Activated CD4-positive, alpha-beta T cell treated with anti-CD3 and anti-CD28 coated beads, Interleukin-2, amount 10 ng/mL, durations not matched to agents 24 days and 14 days (primary cell): ENCODE measurements at regions not wholly inside any gene's neighbourhood (a gene's known extent, or its start where the extent isn't known, plus 50 kb on each side); places are given as distances from the start of the nearest gene placed in this dataset.

ENCODE experiments used
- DNase-seq: peaks from one replicate; pipeline ENCODE4 v3.0.0; 2022
- H3K27ac Mint-ChIP-seq: one replicate; pipeline ENCODE4 v1.8.0; 2022; ENCODE audit warnings: mild to moderate bottlenecking, mixed read lengths
- H3K27me3 Mint-ChIP-seq: one replicate; pipeline ENCODE4 v1.8.0; 2022; ENCODE audit warnings: mixed read lengths
- H3K36me3 Mint-ChIP-seq: one replicate; pipeline ENCODE4 v1.8.0; 2022; ENCODE audit warnings: low read depth, mild to moderate bottlenecking, mixed read lengths
- H3K4me1 Mint-ChIP-seq: one replicate; pipeline ENCODE4 v1.8.0; 2021; ENCODE audit warnings: mixed read lengths
- H3K4me3 Mint-ChIP-seq: one replicate; pipeline ENCODE4 v1.8.0; 2022; ENCODE audit warnings: mild to moderate bottlenecking, moderate library complexity, mixed read lengths
- H3K9me3 Mint-ChIP-seq: one replicate; pipeline ENCODE4 v1.8.0; 2021; ENCODE audit warnings: mixed read lengths
- intact Hi-C: fragments of 100-400 bp; cut with micrococcal nuclease; formaldehyde crosslinking; loops from one replicate; pipeline ENCODE4 v1.15.1; 2023

DNA sequence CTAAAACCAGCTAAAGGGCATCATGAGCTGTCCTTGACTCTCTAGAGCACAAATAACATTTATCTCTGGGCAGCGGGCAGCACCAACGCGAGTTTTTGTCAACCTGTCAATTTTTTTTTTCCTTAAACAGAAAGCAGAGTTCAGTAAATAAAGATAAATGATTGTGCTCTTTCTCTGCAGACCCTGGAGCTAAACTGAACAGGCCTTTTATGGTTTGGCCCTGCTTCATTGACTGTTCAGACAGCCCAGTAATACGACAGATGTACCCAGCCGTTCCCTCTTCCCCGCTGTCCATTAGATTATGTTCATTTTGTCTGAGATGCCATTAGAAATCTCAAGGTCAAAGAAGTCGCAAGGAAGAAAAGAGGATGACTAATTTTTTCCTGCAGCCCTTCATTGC lies 280.5 kb upstream of the PIK3C3 start:
- Mint-ChIP-seq H3K4me3 (no peak overlapping the region), H3K9me3 (no peaks in the 10 kb centered on the region), H3K27ac (no peak overlapping the region), H3K27me3 (no peaks in the 10 kb centered on the region), H3K4me1 (no peaks in the 10 kb centered on the region), H3K36me3 (no peaks in the 10 kb centered on the region)
- intact Hi-C loops = no loop called here
- no peak for DNase-seq

DNA sequence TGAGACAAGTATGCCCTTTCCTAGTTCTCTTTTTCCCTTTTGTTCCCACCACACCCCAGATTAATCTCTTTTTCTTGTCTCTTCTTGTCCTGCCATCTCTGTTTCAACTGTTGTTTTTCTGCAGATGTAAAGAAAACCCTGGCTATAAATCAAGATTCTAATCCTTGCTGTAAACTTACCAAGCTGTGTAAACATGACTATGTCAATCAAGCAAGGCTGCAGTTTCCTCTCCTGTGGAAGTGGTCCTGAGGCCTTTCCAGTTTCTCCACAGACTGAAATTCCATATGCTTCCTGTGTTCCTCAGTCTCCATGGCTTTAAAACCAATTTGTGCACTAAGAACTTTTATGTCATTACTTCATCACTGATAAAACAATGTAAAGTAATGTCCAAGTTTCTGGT lies 288.8 kb upstream of the PIK3C3 start:
- no peaks in the 10 kb centered on the region for H3K9me3 Mint-ChIP-seq
- DNase-seq = no peak
- H3K27me3 Mint-ChIP-seq = no peaks in the 10 kb centered on the region
- H3K4me1 Mint-ChIP-seq = no peaks in the 10 kb centered on the region
- H3K4me3 Mint-ChIP-seq = no peak overlapping the region
- H3K36me3 Mint-ChIP-seq = no peaks in the 10 kb centered on the region
- intact Hi-C loops = no loop called here
- H3K27ac Mint-ChIP-seq = no peak overlapping the region

DNA sequence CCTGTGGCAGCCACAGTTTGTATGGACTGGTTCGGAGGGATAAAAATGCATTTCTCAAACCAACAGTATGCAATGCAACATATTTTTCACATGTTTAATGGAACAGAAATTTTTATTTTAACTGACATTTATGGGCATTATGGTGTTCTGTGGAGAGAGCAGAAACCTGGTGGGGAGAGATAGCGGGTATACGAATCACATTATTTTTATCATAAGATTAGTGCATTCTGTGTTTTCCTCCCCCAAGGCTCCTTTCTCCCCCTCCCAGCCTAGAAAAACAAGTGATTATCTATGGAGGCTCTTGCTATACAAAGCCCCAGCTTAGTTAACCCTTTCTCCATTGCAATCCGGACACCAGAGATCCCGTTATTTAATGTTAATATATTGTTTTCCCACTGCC lies 289.8 kb upstream of the PIK3C3 start:
- H3K27ac Mint-ChIP-seq = no peak overlapping the region
- no peak for DNase-seq
- H3K4me1 Mint-ChIP-seq = no peaks in the 10 kb centered on the region
- H3K4me3 Mint-ChIP-seq = no peak overlapping the region
- intact Hi-C loops = no loop called here
- no peaks in the 10 kb centered on the region for H3K27me3 Mint-ChIP-seq
- H3K36me3 Mint-ChIP-seq = no peaks in the 10 kb centered on the region
- H3K9me3 Mint-ChIP-seq = no peaks in the 10 kb centered on the region

DNA sequence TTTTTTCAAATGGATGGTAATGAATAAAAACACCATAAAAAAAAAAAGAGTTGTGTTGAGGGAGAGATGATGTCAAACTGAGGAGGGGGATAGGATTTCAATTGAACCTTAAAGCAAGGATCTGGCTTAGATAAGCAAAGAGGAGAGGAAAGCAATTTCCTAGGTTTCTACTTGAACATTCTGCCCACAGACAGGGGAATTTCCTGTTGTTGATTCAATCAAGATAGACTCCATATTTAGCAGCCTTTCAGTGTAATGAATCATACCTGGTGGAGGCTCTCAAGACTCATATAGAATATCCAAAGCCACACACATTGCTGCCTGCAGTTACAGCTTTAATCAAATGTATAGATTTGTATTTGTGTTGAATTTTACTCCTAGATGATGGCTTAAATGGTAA lies 294.4 kb upstream of the PIK3C3 start:
- Mint-ChIP-seq H3K27ac (no peak overlapping the region), H3K4me1 (no peaks in the 10 kb centered on the region), H3K9me3 (no peaks in the 10 kb centered on the region), H3K36me3 (no peaks in the 10 kb centered on the region), H3K27me3 (no peaks in the 10 kb centered on the region), H3K4me3 (no peak overlapping the region)
- intact Hi-C loops = no loop called here
- DNase-seq = no peak

DNA sequence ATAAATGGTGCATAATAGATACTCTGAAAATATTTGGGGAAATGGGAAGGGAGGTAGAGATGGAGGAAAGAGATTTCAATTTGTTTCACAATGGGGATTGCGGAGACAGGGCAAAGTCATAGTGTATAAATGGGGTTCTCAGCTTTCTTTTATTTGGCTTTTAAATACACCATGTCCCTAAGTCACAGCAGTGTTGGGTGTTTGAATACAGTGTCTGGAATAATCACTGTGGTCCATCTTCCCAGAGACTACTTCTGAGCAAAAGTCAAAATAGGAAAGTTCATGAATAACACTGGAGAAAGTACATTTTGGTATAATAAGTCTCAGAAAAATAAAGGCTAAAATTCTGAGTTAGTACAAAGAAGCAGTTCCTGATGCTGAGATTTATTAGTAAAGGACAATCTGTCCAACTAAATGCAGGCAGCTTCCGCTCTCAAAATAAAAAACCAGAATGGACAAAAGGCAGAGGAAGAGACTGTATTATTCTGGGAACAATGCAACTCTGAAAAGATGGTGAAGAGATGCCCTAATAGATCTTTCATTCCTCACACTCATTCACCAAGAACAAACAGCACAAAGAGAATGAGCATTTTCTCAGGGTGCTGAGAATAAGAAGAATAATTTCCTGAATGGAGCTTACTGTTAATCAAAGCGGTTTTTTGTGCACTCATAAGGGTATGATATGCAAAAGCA lies 295.4 kb upstream of the PIK3C3 start:
- intact Hi-C loops = no loop called here
- Mint-ChIP-seq H3K4me3 (no peak overlapping the region), H3K4me1 (no peaks in the 10 kb centered on the region), H3K27ac (no peak overlapping the region), H3K36me3 (no peaks in the 10 kb centered on the region), H3K27me3 (no peaks in the 10 kb centered on the region), H3K9me3 (no peaks in the 10 kb centered on the region)
- DNase-seq = no peak

DNA sequence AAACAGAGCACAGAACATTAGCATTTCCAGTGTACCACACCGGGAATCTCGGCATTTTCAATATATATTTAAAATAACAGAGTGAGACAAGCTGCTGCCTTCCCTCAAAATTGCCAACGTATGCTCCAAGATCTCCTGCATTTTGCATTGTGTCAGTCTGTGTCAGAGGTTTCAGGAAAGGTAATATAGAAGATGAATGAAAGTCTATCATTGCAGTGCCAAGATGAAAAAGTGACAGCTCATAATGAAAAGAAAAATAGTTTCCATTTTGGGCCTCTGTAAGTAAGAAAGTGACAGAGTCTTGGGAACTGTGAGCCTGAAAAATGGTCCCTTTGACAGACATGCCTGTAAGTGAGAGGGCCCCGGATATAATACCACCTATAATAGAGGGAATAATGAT lies 297.8 kb upstream of the PIK3C3 start:
- Mint-ChIP-seq H3K27me3 (no peaks in the 10 kb centered on the region), H3K27ac (no peak overlapping the region), H3K4me3 (no peak overlapping the region), H3K9me3 (no peaks in the 10 kb centered on the region), H3K4me1 (no peaks in the 10 kb centered on the region), H3K36me3 (no peaks in the 10 kb centered on the region)
- no peak for DNase-seq
- intact Hi-C loops = no loop called here

DNA sequence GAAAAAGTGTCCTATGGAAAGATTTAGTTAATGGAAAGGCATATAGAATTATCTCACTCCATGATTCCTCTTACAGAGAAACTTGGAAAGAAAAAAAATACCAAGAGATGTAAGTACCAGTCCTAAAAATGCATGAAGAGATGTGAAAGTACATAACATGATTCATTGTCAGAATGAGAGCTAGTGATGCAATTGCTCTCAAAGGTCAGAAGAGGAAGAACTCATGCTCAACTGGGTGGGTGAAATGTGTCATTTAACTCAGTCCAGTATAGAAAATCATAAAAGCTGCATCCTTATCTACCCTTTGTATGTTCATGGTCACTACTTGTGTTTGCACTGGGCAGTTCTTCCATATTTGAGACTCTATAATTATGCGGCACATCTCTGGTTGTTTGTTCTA lies 300.0 kb upstream of the PIK3C3 start:
- Mint-ChIP-seq H3K36me3 (no peaks in the 10 kb centered on the region), H3K27ac (no peak overlapping the region), H3K27me3 (no peaks in the 10 kb centered on the region), H3K4me3 (no peak overlapping the region), H3K4me1 (no peaks in the 10 kb centered on the region), H3K9me3 (no peaks in the 10 kb centered on the region)
- intact Hi-C loops = no loop called here
- DNase-seq = no peak

DNA sequence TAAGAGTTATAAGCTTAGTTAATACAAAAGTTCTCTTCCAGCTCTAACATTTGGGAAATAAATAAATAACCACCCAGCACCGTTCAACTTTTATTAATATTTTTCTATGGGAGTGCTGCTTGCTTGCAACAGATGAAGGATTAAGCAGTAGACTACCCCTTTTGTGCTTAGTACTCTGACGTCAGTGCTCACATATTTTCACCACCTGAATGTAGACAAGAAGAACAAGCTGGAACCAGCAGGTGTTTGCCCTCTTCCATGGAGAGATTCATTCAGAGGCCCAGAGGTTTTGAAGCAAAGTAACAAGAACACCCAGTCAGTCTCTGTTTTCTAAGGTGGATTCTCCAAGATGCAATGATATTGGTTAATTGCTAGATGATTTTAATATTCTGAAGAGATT lies 307.1 kb upstream of the PIK3C3 start:
- Mint-ChIP-seq H3K27me3 (no peaks in the 10 kb centered on the region), H3K4me3 (no peak overlapping the region), H3K9me3 (no peaks in the 10 kb centered on the region), H3K27ac (no peak overlapping the region), H3K36me3 (no peaks in the 10 kb centered on the region), H3K4me1 (no peaks in the 10 kb centered on the region)
- DNase-seq = no peak
- intact Hi-C loops = no loop called here

DNA sequence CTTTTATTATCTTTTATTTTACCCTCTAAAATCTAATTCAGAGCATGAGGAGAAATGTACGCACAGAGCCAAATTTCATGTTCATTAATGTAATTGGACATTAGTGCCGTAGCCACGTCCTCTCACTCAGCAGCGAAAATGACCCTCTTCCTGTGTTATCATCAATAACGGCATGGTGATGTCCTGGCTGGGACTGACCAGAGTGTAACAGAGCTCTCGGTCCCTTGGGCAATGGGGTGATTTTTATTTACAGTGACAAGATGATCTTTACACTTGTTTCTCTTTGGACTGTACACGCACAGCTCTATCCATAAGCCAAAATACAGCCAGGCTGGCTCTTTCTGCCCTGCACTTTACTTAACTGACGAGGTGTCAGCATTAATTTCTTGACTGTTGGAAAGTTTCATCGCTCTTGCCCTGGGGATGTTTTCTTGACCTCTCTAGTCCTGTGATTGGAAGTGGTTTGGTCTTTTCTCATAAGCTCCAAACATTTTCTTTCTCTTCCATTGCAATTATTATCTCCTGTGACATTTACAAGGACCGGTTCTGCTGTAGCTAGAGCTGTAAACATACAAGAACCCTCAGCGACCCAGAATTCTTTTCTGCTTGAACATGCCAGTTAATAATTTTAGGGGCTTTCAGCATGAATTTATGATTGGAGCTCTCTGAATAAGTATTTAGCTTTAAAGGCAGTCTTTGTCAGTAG lies 308.0 kb upstream of the PIK3C3 start:
- Mint-ChIP-seq H3K4me3 (no peak overlapping the region), H3K27ac (no peak overlapping the region), H3K4me1 (no peaks in the 10 kb centered on the region), H3K9me3 (no peaks in the 10 kb centered on the region), H3K36me3 (no peaks in the 10 kb centered on the region), H3K27me3 (no peaks in the 10 kb centered on the region)
- intact Hi-C loops = no loop called here
- no peak for DNase-seq

DNA sequence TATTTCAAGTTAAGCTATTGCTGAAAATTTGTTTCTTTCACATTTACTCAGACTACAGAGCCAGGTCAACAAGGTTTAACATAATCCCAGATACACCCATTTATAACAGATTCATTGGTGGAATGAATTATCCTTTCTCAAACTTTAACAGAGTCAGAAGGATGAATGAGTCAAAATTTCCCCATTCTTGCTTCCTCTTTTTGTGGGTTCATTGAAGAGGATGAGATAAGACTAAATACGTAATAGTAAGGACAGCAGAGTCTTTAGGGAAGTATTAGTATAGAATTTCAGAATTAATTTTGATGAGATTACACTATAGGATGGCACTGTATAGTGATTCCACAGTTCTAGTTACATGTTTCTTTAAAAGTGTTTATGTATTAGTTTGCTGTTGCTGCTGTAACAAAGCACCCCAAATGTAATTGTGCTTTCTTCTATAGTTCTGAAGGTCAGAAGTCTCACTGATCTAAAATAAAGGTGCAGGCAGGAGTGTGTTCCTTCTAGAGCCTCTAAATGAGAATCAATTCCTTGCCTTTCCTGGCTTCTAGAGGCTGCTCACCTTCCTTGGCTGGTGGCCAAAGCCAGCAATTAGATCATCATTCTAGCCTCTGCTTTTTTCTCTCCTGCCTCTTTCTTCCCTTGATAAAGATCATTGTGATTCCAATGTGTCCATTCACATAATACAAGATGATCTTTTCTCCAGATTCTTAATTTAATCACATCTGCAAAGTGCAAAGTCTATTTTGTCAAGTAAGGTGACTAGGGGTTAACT lies 309.3 kb upstream of the PIK3C3 start:
- H3K4me1 Mint-ChIP-seq = no peaks in the 10 kb centered on the region
- H3K36me3 Mint-ChIP-seq = no peaks in the 10 kb centered on the region
- DNase-seq = no peak
- no peaks in the 10 kb centered on the region for H3K9me3 Mint-ChIP-seq
- intact Hi-C loops = no loop called here
- H3K27me3 Mint-ChIP-seq = no peaks in the 10 kb centered on the region
- no peak overlapping the region for H3K4me3 Mint-ChIP-seq
- no peak overlapping the region for H3K27ac Mint-ChIP-seq

DNA sequence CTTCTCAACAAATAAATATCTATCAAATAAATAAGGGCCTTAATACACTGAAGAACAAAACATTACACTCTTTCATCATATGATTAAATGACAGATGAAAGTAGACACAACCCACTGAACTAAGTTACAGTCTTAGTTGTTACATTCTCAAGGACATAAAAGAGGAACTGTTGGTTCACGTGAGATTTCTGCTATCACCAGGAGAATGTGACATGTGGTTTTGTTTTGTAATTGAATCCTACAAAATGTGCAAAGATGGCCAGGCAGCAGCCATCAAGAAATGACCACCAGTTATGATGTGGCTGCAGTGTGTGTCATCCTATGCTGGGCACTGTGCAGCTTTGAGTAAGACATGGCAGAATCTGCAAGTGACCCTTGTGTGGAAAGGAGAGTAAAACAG lies 310.6 kb upstream of the PIK3C3 start:
- no peaks in the 10 kb centered on the region for H3K36me3 Mint-ChIP-seq
- DNase-seq = no peak
- no peaks in the 10 kb centered on the region for H3K4me1 Mint-ChIP-seq
- no peaks in the 10 kb centered on the region for H3K9me3 Mint-ChIP-seq
- H3K27me3 Mint-ChIP-seq = no peaks in the 10 kb centered on the region
- intact Hi-C loops = no loop called here
- H3K4me3 Mint-ChIP-seq = no peak overlapping the region
- H3K27ac Mint-ChIP-seq = no peak overlapping the region

DNA sequence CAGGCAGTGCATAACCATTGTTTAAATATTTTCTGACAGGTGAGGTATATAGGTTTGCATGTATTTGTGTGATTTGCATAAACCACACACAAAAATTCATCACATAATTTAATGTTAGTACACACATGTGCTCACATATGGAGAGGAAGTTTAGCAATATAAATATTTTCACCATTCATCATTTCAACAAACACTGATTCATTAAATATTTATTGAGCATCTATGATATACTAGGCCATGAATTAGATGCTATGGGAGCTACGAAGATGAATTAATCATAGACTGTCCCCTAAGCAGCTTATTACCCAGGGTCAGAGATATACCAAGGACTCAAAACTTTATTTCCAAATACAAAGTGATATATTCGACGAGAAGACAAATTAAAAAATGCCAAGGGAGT lies 311.6 kb upstream of the PIK3C3 start:
- H3K36me3 Mint-ChIP-seq = no peaks in the 10 kb centered on the region
- no peaks in the 10 kb centered on the region for H3K9me3 Mint-ChIP-seq
- no peaks in the 10 kb centered on the region for H3K27me3 Mint-ChIP-seq
- no peaks in the 10 kb centered on the region for H3K4me1 Mint-ChIP-seq
- intact Hi-C loops = no loop called here
- DNase-seq = no peak
- H3K27ac Mint-ChIP-seq = no peak overlapping the region
- H3K4me3 Mint-ChIP-seq = no peak overlapping the region

DNA sequence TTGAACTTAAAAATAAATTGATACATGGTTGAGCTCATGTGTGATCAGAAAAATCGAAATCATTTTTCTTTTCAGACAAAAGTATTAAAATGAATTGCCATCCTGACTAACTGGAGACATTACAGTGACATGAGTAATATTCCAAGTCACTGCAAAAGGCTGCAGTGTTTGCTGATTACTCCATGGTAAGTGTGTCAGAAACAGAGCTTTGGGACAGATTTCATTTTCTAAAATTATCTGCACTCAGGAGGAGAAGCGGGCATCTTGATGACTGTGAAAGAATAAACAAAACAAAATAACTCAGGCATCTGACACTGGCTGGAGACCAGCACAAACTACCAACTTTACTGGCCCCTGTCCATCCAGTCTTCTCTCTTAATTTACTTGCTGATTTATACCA lies 312.3 kb upstream of the PIK3C3 start:
- Mint-ChIP-seq H3K36me3 (no peaks in the 10 kb centered on the region), H3K27me3 (no peaks in the 10 kb centered on the region), H3K4me3 (no peak overlapping the region), H3K9me3 (no peaks in the 10 kb centered on the region), H3K4me1 (no peaks in the 10 kb centered on the region), H3K27ac (no peak overlapping the region)
- intact Hi-C loops = no loop called here
- no peak for DNase-seq

DNA sequence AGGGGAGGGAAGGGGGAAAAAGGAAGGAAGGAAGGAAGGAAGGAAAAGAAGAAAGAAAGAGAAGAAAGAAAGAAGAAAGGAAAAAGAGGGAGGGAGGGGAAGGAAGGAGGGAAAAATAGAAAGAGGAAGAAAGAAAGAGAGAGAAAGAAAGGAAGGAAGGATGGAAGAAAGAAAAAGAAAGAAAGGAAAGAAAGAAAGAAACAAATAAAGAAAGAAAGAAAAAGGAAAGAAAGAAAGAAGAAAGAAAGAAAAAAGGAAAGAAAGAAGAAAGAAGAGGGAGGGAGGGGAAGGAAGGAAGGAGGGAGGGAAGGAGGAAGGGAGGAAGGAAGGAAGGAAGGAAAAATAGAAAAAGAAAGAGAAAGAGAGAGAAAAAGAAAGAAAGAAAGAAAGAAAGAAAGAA lies 315.8 kb upstream of the PIK3C3 start:
- H3K27me3 Mint-ChIP-seq = no peaks in the 10 kb centered on the region
- DNase-seq = no peak
- intact Hi-C loops = no loop called here
- H3K4me1 Mint-ChIP-seq = no peaks in the 10 kb centered on the region
- no peak overlapping the region for H3K4me3 Mint-ChIP-seq
- no peaks in the 10 kb centered on the region for H3K9me3 Mint-ChIP-seq
- no peaks in the 10 kb centered on the region for H3K36me3 Mint-ChIP-seq
- no peak overlapping the region for H3K27ac Mint-ChIP-seq
